GM12892 (cell line): ENCODE measurements at regions not wholly inside any gene's neighbourhood (a gene's known extent, or its start where the extent isn't known, plus 50 kb on each side); places are given as distances from the start of the nearest gene placed in this dataset.

ENCODE experiments used
- POLR2A ChIP-seq: IDR thresholded peaks from 2 replicates; pipeline ENCODE4 v1.6.1; 2011; ENCODE audit warnings: low read depth, low read length, control low read depth
- POLR2AphosphoS5 ChIP-seq: IDR thresholded peaks from 2 replicates; pipeline ENCODE4 v1.6.1; 2011; ENCODE audit warnings: low read depth, low read length, control low read depth

- TF ChIP-seq POLR2AphosphoS5 (no peak), POLR2A (no peak)
These were observed 304.0 kb downstream of the MBD2 start for GRCh38 chr18:53920312-53921075.
